Dermis microvascular lymphatic vessel endothelial cell (primary cell): ENCODE measurements at regions not wholly inside any gene's neighbourhood (a gene's known extent, or its start where the extent isn't known, plus 50 kb on each side); places are given as distances from the start of the nearest gene placed in this dataset.

Experiments used
- DNase-seq, 2 donors: peaks; one replicate each; pipeline versions ENCODE4 v3.0.0 to v3.0.0-alpha.2; 2010; ENCODE audit warnings: low read depth in 2 of 2

GRCh38 chr2:102078773-102079172, 63.8 kb upstream of the IL1R1 start:
- no peak for DNase-seq

GRCh38 chr2:102080451-102081242, 61.9 kb upstream of the IL1R1 start:
- DNase-seq, result no peak

- DNase-seq, result no peak
These were observed 61.4 kb upstream of the IL1R1 start for GRCh38 chr2:102081243-102081522.

- no peak for DNase-seq
These were observed 60.9 kb upstream of the IL1R1 start for GRCh38 chr2:102081606-102082005.

- DNase-seq, result peak; percentile 46 to 81
These were observed 59.8 kb upstream of the IL1R1 start for GRCh38 chr2:102082571-102083392.

- DNase-seq, result no peak
These were observed 59.2 kb upstream of the IL1R1 start for GRCh38 chr2:102083393-102083703.

- DNase-seq, result no peak
These were observed 57.9 kb upstream of the IL1R1 start for GRCh38 chr2:102084651-102085050.

GRCh38 chr2:102085238-102085637, 57.3 kb upstream of the IL1R1 start:
- DNase-seq, result no peak

GRCh38 chr2:102086150-102086872, 56.2 kb upstream of the IL1R1 start:
- no peak for DNase-seq

- DNase-seq, result no peak
These were observed 51.4 kb upstream of the IL1R1 start for GRCh38 chr2:102091121-102091520.

- no peak for DNase-seq
These were observed 50.6 kb upstream of the IL1R1 start for GRCh38 chr2:102091908-102092307.

GRCh38 chr2:102092535-102092934, 50.0 kb upstream of the IL1R1 start:
- DNase-seq, result no peak
